ENCODE measurements at regions not wholly inside any gene's neighbourhood (a gene's known extent, or its start where the extent isn't known, plus 50 kb on each side); places are given as distances from the start of the nearest gene placed in this dataset.

DNA sequence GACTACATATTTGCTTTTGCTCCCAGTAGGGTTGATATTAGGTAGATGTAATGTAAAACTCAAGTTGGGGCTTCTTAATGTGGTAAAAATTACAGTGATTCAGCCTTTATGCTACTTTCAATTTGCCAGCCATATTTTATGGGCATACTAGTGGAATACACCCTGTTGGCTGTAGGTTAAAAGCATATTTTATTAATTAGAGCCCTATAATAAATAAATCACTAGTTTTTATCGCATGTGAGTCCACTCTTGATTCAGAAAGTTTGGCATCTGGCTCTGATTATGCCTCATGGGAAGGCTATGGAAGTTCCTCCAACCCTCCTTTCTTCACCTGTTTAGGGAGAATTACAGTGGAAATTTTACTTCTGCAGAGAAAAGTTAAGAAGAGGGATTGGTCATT lies 390.9 kb downstream of the GATA3 start:
- Histone ChIP-seq H3K4me1 (replicated peaks) (no peaks in the 10 kb centered on the region), H3K27me3 (replicated peaks; ENCODE audit: insufficient read depth) (no peaks in the 10 kb centered on the region), H3K4me3 (no peak overlapping the region), H3K36me3 (no peaks in the 10 kb centered on the region), H3K9me3 (no peaks in the 10 kb centered on the region), H3K27ac (no peak overlapping the region)
- TF ChIP-seq POLR2AphosphoS5 (IDR thresholded peaks at IDR 0.05), result no peak
- TF ChIP-seq, protein P1, sequence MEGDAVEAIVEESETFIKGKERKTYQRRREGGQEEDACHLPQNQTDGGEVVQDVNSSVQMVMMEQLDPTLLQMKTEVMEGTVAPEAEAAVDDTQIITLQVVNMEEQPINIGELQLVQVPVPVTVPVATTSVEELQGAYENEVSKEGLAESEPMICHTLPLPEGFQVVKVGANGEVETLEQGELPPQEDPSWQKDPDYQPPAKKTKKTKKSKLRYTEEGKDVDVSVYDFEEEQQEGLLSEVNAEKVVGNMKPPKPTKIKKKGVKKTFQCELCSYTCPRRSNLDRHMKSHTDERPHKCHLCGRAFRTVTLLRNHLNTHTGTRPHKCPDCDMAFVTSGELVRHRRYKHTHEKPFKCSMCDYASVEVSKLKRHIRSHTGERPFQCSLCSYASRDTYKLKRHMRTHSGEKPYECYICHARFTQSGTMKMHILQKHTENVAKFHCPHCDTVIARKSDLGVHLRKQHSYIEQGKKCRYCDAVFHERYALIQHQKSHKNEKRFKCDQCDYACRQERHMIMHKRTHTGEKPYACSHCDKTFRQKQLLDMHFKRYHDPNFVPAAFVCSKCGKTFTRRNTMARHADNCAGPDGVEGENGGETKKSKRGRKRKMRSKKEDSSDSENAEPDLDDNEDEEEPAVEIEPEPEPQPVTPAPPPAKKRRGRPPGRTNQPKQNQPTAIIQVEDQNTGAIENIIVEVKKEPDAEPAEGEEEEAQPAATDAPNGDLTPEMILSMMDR (IDR thresholded peaks at IDR 0.05), result no peak
- TF ChIP-seq POLR2A (IDR thresholded peaks at IDR 0.05), result no peak
- 61% methylated on average over 1 of the region's 1 CpG for WGBS
- no peak for DNase-seq (ENCODE audit: low spot score)
- intact Hi-C loops (cut with DNase I), result no loop called here

DNA sequence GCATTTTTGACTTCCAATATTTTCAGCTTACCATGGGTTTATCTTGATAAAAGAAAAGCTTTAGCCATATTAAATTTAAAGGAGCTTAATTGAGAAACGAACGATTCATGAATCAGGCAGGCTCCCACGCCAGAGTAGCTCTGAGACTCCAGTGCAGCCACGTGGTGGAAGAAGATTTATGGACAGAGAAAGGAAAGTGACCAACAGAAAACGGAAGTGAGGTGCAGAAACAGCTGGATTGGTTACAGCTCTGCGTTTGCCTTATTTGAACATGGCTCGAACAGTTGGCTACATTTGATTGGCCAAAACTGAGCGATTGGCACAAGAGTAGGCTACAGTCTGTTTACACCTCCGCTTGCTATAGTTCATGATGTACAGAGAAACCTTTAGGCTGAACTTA lies 395.4 kb downstream of the GATA3 start:
- H3K36me3 ChIP-seq, result no peaks in the 10 kb centered on the region
- DNase-seq (ENCODE audit: low spot score), result no peak
- H3K4me1 ChIP-seq (replicated peaks), result no peaks in the 10 kb centered on the region
- 81% methylated on average over 9 of the region's 9 CpGs for WGBS
- no peak overlapping the region for H3K27ac ChIP-seq
- no peak for TF ChIP-seq POLR2A (IDR thresholded peaks at IDR 0.05)
- TF ChIP-seq POLR2AphosphoS5 (IDR thresholded peaks at IDR 0.05), result no peak
- TF ChIP-seq, protein P1 (IDR thresholded peaks at IDR 0.05), result no peak
- H3K9me3 ChIP-seq, result no peaks in the 10 kb centered on the region
- intact Hi-C loops (cut with DNase I), result no loop called here
- H3K27me3 ChIP-seq (replicated peaks; ENCODE audit: insufficient read depth), result no peaks in the 10 kb centered on the region
- no peak overlapping the region for H3K4me3 ChIP-seq

DNA sequence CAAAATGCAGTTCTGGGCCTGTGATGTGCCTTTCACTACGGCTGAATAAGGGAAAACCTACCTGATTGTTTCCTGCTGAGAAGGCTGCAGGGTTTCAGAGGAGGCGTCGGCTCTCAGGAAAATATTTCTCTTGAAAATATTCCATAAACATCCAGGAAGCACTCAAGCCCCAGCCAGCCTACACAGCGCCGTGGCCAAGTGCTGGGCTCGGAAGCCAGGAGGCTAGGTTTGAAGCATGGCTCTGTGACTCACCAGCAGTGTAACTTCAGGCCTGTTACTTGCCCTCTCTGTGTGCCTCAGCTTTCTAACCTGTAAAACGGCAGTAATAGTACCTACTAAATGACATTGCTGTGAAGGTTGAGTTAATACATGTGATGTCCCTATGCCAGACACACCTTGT lies 399.1 kb downstream of the GATA3 start:
- H3K9me3 ChIP-seq, result no peaks in the 10 kb centered on the region
- H3K36me3 ChIP-seq, result no peaks in the 10 kb centered on the region
- WGBS, result 23% methylated on average over 7 of the region's 7 CpGs
- H3K4me1 ChIP-seq (replicated peaks), result no peaks in the 10 kb centered on the region
- peak; percentile 40 for DNase-seq (ENCODE audit: low spot score)
- intact Hi-C loops (cut with DNase I), result no loop called here
- H3K4me3 ChIP-seq, result no peak overlapping the region
- no peak overlapping the region for H3K27ac ChIP-seq
- H3K27me3 ChIP-seq (replicated peaks; ENCODE audit: insufficient read depth), result no peaks in the 10 kb centered on the region
- TF ChIP-seq POLR2A (IDR thresholded peaks at IDR 0.05), result no peak
- TF ChIP-seq, protein P1 (IDR thresholded peaks at IDR 0.05), result no peak
- no peak for TF ChIP-seq POLR2AphosphoS5 (IDR thresholded peaks at IDR 0.05)

DNA sequence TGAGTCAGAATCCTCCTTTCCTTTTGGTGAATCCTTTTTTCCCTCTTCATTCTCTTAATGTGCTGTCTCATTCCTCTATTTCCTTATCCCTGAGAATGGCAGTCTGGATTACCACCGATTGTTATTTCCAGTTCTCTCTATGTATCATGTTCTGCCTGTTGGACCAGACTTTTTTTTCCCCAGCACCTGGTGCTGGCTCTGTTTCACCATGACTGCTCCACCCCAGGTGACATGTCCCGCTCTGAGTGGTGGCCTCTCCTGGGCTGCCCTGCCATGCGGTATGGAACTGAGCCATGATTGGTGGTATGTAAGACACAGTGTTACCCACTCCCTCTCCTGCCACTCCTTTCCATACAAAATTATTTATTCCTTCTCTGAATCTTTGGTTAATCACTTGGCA lies 399.9 kb downstream of the GATA3 start:
- H3K27me3 ChIP-seq (replicated peaks; ENCODE audit: insufficient read depth), result no peaks in the 10 kb centered on the region
- DNase-seq (ENCODE audit: low spot score), result peak; percentile 6
- intact Hi-C loops (cut with DNase I), result no loop called here
- H3K27ac ChIP-seq, result no peak overlapping the region
- 67% methylated on average over 3 of the region's 3 CpGs for WGBS
- TF ChIP-seq POLR2A (IDR thresholded peaks at IDR 0.05) (no peak), POLR2AphosphoS5 (IDR thresholded peaks at IDR 0.05) (peak; percentile 10)
- TF ChIP-seq, protein P1 (IDR thresholded peaks at IDR 0.05), result no peak
- no peaks in the 10 kb centered on the region for H3K9me3 ChIP-seq
- H3K36me3 ChIP-seq, result no peaks in the 10 kb centered on the region
- H3K4me3 ChIP-seq, result no peak overlapping the region
- no peaks in the 10 kb centered on the region for H3K4me1 ChIP-seq (replicated peaks)

DNA sequence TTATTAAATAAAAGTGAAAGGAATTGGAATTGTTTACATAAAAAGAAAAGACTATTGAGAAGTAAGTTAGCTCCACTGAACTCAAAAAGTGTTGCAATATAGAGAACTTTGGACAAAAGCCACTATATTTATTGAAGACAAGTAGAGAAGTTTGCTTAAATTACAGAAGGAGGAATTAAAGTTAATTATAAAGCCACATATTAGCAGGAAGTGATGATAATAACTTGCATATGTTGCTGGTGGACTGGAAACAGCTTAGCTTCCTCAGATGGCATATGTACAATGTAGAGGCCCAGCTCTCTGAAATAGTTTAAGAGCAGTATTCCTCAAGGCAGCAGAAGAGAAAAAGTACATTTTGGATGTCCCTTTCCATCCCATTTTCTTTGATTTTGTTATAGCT lies 400.7 kb downstream of the GATA3 start:
- TF ChIP-seq, protein P1 (IDR thresholded peaks at IDR 0.05), result no peak
- TF ChIP-seq POLR2AphosphoS5 (IDR thresholded peaks at IDR 0.05) (no peak), POLR2A (IDR thresholded peaks at IDR 0.05) (no peak)
- Histone ChIP-seq H3K27me3 (replicated peaks; ENCODE audit: insufficient read depth) (no peaks in the 10 kb centered on the region), H3K9me3 (no peaks in the 10 kb centered on the region), H3K4me3 (no peak overlapping the region), H3K27ac (no peak overlapping the region), H3K4me1 (replicated peaks) (no peaks in the 10 kb centered on the region), H3K36me3 (no peaks in the 10 kb centered on the region)
- intact Hi-C loops (cut with DNase I), result no loop called here
- DNase-seq (ENCODE audit: low spot score), result no peak
